K562 (cell line): ENCODE measurements at regions not wholly inside any gene's neighbourhood (a gene's known extent, or its start where the extent isn't known, plus 50 kb on each side); places are given as distances from the start of the nearest gene placed in this dataset.

Experiments
- ATAC-seq: fragments of 200-7000 bp; cut with Tn5 transposase; 3 replicates; pipeline ENCODE4 v1.9.1; 2020; ENCODE audit warnings: moderate library complexity
- BruUV-seq: library from RNA; stranded (reverse); fragments of 400-500 nt; replicated peaks from 2 replicates; lab custom pipeline; 2021; lab: Mats Ljungman, UMichigan
- CTCF ChIA-PET: fragments of 300-600 bp; formaldehyde crosslinking; extraction: SDS; loops from one replicate; lab custom pipeline; 2021; ENCODE audit warnings: low intra/inter-chr PET ratio; lab: Yijun Ruan, JAX
- POLR2A ChIA-PET: fragments of 300-600, 350-650 bp; sonication (Branson Sonifier 250); formaldehyde crosslinking; extraction: SDS; loops from one replicate; lab custom pipeline; 2021; ENCODE audit warnings: antibody characterized with exemption, inconsistent platforms; lab: Yijun Ruan, JAX
- DNase-seq, 4 experiments: peaks; one replicate each; pipeline versions ENCODE4 v3.0.0 to v3.0.0-alpha.2; 2011 to 2018; ENCODE audit warnings: low spot score in 3 of 4, mixed read lengths in 3 of 4; ENCODE audit errors: extremely low read depth in 1 of 4
- FAIRE-seq: peaks from 2 replicates; lab custom pipeline; 2011; peaks lifted over from hg19 to GRCh38; lab: Jason Lieb, UNC
- H2AFZ ChIP-seq: 2 replicates; pipeline ENCODE4 v1.6.0; 2011; ENCODE audit warnings: low read depth, low read length, control low read depth, inconsistent platforms
- H3K27ac ChIP-seq: fragments of 200-600 bp; 3 replicates; pipeline ENCODE4 v1.8.0; 2011; ENCODE audit warnings: low read depth, mild to moderate bottlenecking, control low read depth, inconsistent platforms, low read length, moderate library complexity, mixed read lengths; ENCODE audit errors: extremely low read depth
- H3K27me3 ChIP-seq, 2 experiments: fragments of 300-600 bp in 1 of 2; 2 replicates in 1 of 2; 3 replicates in 1 of 2; pipeline versions ENCODE4 v1.6.0 to v1.8.0; 2011; ENCODE audit warnings: inconsistent platforms in 2 of 2, low read length in 2 of 2, mild to moderate bottlenecking in 1 of 2, mixed read lengths in 1 of 2, moderate library complexity in 1 of 2; ENCODE audit not compliant: control insufficient read depth in 2 of 2, insufficient read depth in 2 of 2
- H3K36me3 ChIP-seq: fragments of 300-600 bp; 3 replicates; pipeline ENCODE4 v1.8.0; 2011; ENCODE audit warnings: mild to moderate bottlenecking, low read length, inconsistent platforms; ENCODE audit not compliant: control insufficient read depth, insufficient read depth
- H3K4me1 ChIP-seq, 2 experiments: fragments of 200-600 bp in 1 of 2; replicated peaks in 1 of 2; 2 replicates in 1 of 2; 3 replicates in 1 of 2; pipeline versions ENCODE4 v1.5.1 to v1.8.0; 2011; ENCODE audit warnings: inconsistent platforms in 2 of 2, low read length in 2 of 2, mild to moderate bottlenecking in 1 of 2, mixed read lengths in 1 of 2, moderate library complexity in 1 of 2; ENCODE audit not compliant: control insufficient read depth in 2 of 2, insufficient read depth in 2 of 2
- H3K4me2 ChIP-seq: 2 replicates; pipeline ENCODE4 v1.6.1; 2011; ENCODE audit warnings: low read length, control low read depth, inconsistent platforms, mixed read lengths; ENCODE audit not compliant: insufficient read depth
- H3K4me3 ChIP-seq: fragments of 200-600 bp; sonication (generic), shearing (Covaris generic); 2 replicates; pipeline ENCODE4 v1.5.1; 2016; ENCODE audit warnings: control low read depth, inconsistent platforms
- H3K79me2 ChIP-seq: fragments of 200-600 bp; 3 replicates; pipeline ENCODE4 v1.8.0; 2011; ENCODE audit warnings: low read length, inconsistent platforms; ENCODE audit not compliant: control insufficient read depth, insufficient read depth
- H3K9ac ChIP-seq, 2 experiments: 2 replicates each; pipeline versions ENCODE4 v1.6.0 to v1.6.1; 2011; ENCODE audit warnings: low read depth in 2 of 2, low read length in 2 of 2, control low read depth in 1 of 2, inconsistent platforms in 1 of 2, mild to moderate bottlenecking in 1 of 2, mixed read lengths in 1 of 2; ENCODE audit not compliant: insufficient read depth in 1 of 2
- H3K9me1 ChIP-seq: one replicate; pipeline ENCODE4 v1.6.0; 2011; ENCODE audit warnings: inconsistent platforms, mild to moderate bottlenecking, low read length, moderate library complexity; ENCODE audit not compliant: control insufficient read depth, insufficient read depth
- H3K9me3 ChIP-seq: replicated peaks from 2 replicates; pipeline ENCODE4 v1.5.1; 2011; ENCODE audit warnings: low read depth, low read length, inconsistent platforms; ENCODE audit not compliant: control insufficient read depth, insufficient read depth
- H4K20me1 ChIP-seq: replicated peaks from 2 replicates; pipeline ENCODE4 v1.6.1; 2011; ENCODE audit warnings: low read length, inconsistent platforms, mixed read lengths; ENCODE audit not compliant: control insufficient read depth, insufficient read depth
- C11orf30 ChIP-seq: fragments of 450-650 bp; IDR thresholded peaks from 2 replicates; pipeline ENCODE4 v1.6.1; 2016; ENCODE audit warnings: low read depth, mild to moderate bottlenecking
- DDX20 ChIP-seq: fragments of 450-650 bp; IDR thresholded peaks from 2 replicates; pipeline ENCODE4 v1.6.1; 2016; ENCODE audit warnings: missing genetic modification characterization, low read depth, mild to moderate bottlenecking, missing compliant biosample characterization, moderate library complexity
- DNMT1 ChIP-seq: fragments of 450-650 bp; IDR thresholded peaks from 2 replicates; pipeline ENCODE4 v1.6.1; 2016; ENCODE audit warnings: antibody characterized with exemption, mild to moderate bottlenecking
- ETS1 ChIP-seq: conservative IDR thresholded peaks from 2 replicates; pipeline ENCODE4 v1.6.1; 2011; ENCODE audit warnings: low read depth, mild to moderate bottlenecking, low read length; ENCODE audit not compliant: control insufficient read depth
- FOXO4 ChIP-seq: fragments of 450-650 bp; formaldehyde crosslinking; IDR thresholded peaks from 2 replicates; pipeline ENCODE4 v1.4.0; 2020; ENCODE audit warnings: mild to moderate bottlenecking, moderate library complexity
- HDGF ChIP-seq: fragments of 450-650 bp; IDR thresholded peaks from 2 replicates; pipeline ENCODE4 v1.6.1; 2016
- KLF1 ChIP-seq: fragments of 450-650 bp; IDR thresholded peaks from 2 replicates; pipeline ENCODE4 v1.6.1; 2016; ENCODE audit warnings: missing genetic modification characterization, missing compliant biosample characterization
- MYBL2 ChIP-seq, 2 experiments: fragments of 450-650 bp in 1 of 2; sonication (generic) in 1 of 2; formaldehyde crosslinking in 1 of 2; IDR thresholded peaks; 2 replicates each; pipeline versions ENCODE4 v1.6.1 to v1.8.1; 2017 to 2022; ENCODE audit warnings: borderline replicate concordance in 1 of 2, inconsistent platforms in 1 of 2, low read depth in 1 of 2, mild to moderate bottlenecking in 1 of 2, missing genetic modification reagents in 1 of 2, moderate library complexity in 1 of 2
- NFE2 ChIP-seq: IDR thresholded peaks from 2 replicates; pipeline ENCODE4 v1.6.1; 2014; ENCODE audit warnings: antibody characterized with exemption, low read depth
- NFRKB ChIP-seq: fragments of 450-650 bp; IDR thresholded peaks from 2 replicates; pipeline ENCODE4 v1.6.1; 2016; ENCODE audit warnings: low read depth
- SUPT5H ChIP-seq: fragments of 450-650 bp; IDR thresholded peaks from 2 replicates; pipeline ENCODE4 v1.6.1; 2016
- ZBED1 ChIP-seq: IDR thresholded peaks from 2 replicates; pipeline ENCODE4 v1.6.1; 2014
- ZNF280A ChIP-seq: fragments of 450-650 bp; IDR thresholded peaks from 2 replicates; pipeline ENCODE4 v1.6.1; 2018; ENCODE audit warnings: mild to moderate bottlenecking, low read depth; ENCODE audit not compliant: partially characterized antibody
- ZNF324 ChIP-seq: fragments of 250-450 bp; sonication (Bioruptor Pico); IDR thresholded peaks from 2 replicates; pipeline ENCODE4 v1.4.0; 2020; ENCODE audit warnings: mild to moderate bottlenecking
- ZNF57 ChIP-seq: fragments of 450-650 bp; formaldehyde crosslinking; IDR thresholded peaks from 2 replicates; pipeline ENCODE4 v1.4.0; 2020; ENCODE audit warnings: mild to moderate bottlenecking, moderate library complexity
- ZNF639 ChIP-seq, 2 experiments: fragments of 200-800 bp in 1 of 2; sonication (Bioruptor generic) in 1 of 2; sonication (generic) in 1 of 2; formaldehyde crosslinking in 1 of 2; IDR thresholded peaks in 1 of 2; conservative IDR thresholded peaks in 1 of 2; 2 replicates each; pipeline versions ENCODE4 v1.5.0 to v1.6.1; 2016 to 2020; ENCODE audit warnings: missing compliant biosample characterization in 1 of 2, missing genetic modification characterization in 1 of 2, missing genetic modification reagents in 1 of 2
- ZNF830 ChIP-seq: fragments of 250-450 bp; sonication (Bioruptor Pico); IDR thresholded peaks from 2 replicates; pipeline ENCODE4 v1.5.0; 2021; ENCODE audit warnings: mild to moderate bottlenecking
- WGBS: fragments of 100-300 bp; shearing (Covaris generic); methylation state at CpG from one replicate; pipeline ENCODE4 v1.1.6; 2016; ENCODE audit warnings: low coverage, mixed read lengths; ENCODE audit not compliant: insufficient coverage; ENCODE audit errors: missing lambda C conversion rate; 5-methylcytosine and 5-hydroxymethylcytosine counted together
- in situ Hi-C: fragments of 300-500 bp; cut with MboI; formaldehyde crosslinking; loops from 4 replicates; pipeline ENCODE4 v1.15.0; 2018; ENCODE audit warnings: inconsistent platforms, mixed read lengths
- intact Hi-C: fragments of 100-400 bp; cut with micrococcal nuclease; formaldehyde crosslinking; loops from 2 replicates; pipeline ENCODE4 v1.14.2; 2022

- peak; percentile 51; the same call in 1 of the 2 replicates for TF ChIP-seq NFE2
Observed at GRCh38 chr2:216773072-216773471, 77.7 kb upstream of the IGFBP5 start (continued).

GRCh38 chr2:216770717-216771116 is 75.4 kb upstream of the IGFBP5 start:
- no peaks in the 10 kb centered on the region for H3K27me3 ChIP-seq
- no peak overlapping the region for H2AFZ ChIP-seq
- CTCF ChIA-PET, result no interaction called here
- H3K4me1 ChIP-seq, result peaks cover 31 to 63% of the 10 kb centered on the region in 2 experiments
- POLR2A ChIA-PET, result interaction anchor here (0.7 kb wide), 1 partner anchor 1528 kb away, joined by 4 read pairs; no protein-coding TSS in a partner anchor
- no TSS peak for BruUV-seq
- H3K79me2 ChIP-seq, result no peaks in the 10 kb centered on the region
- no peaks in the 10 kb centered on the region for H3K36me3 ChIP-seq
- DNase-seq (no peak), FAIRE-seq (no peak), ATAC-seq (no peak)
- H3K4me3 ChIP-seq, result no peak overlapping the region
- no peak overlapping the region for H3K9ac ChIP-seq
- H4K20me1 ChIP-seq, result no peaks in the 10 kb centered on the region
- WGBS, result 80% methylated on average over 2 of the region's 2 CpGs
- no peak overlapping the region for H3K27ac ChIP-seq
- in situ Hi-C loops, result no loop called here
- no peak overlapping the region for H3K4me2 ChIP-seq
- intact Hi-C loops, result loop anchor here (10.0 kb wide), 1 partner anchor 144 kb away; no protein-coding TSS in a partner anchor
- H3K9me3 ChIP-seq, result 0 out of 2 replicates have a peak, but pooled peaks cover 1% of the 10 kb centered on the region
- H3K9me1 ChIP-seq, result no peaks in the 10 kb centered on the region
- TF ChIP-seq MYBL2 (IDR thresholded peaks at IDR 0.05; ENCODE audit: low read depth), result no peak
- no peak for TF ChIP-seq MYBL2 (CRISPR knock-in tag; IDR thresholded peaks at IDR 0.05; ENCODE audit: borderline replicate concordance)
- TF ChIP-seq ZNF280A, result no peak
- TF ChIP-seq ZNF57 (CRISPR knock-in tag), result no peak
- no peak for TF ChIP-seq SUPT5H
- no peak for TF ChIP-seq ETS1
- no peak for TF ChIP-seq FOXO4 (CRISPR knock-in tag)
- no peak for TF ChIP-seq DNMT1
- no peak for TF ChIP-seq ZNF639 (CRISPR knock-in tag; conservative IDR thresholded peaks at IDR 0.05 in 1 of 2, IDR thresholded peaks at IDR 0.05 in 1 of 2)
- no peak for TF ChIP-seq ZNF324
- TF ChIP-seq KLF1 (tag), result no peak
- TF ChIP-seq C11orf30, result no peak
- no peak for TF ChIP-seq NFRKB
- no peak for TF ChIP-seq ZBED1
- TF ChIP-seq HDGF, result no peak
- TF ChIP-seq ZNF830, result no peak
- no peak for TF ChIP-seq DDX20
